ENCODE measurements at regions not wholly inside any gene's neighbourhood (a gene's known extent, or its start where the extent isn't known, plus 50 kb on each side); places are given as distances from the start of the nearest gene placed in this dataset.

- Histone ChIP-seq H3K9ac (ENCODE audit: low read length) (no peak overlapping the region), H3K4me1 (ENCODE audit: insufficient read depth, low read length) (no peaks in the 10 kb centered on the region), H3K36me3 (ENCODE audit: low read depth, low read length) (no peaks in the 10 kb centered on the region), H3K27ac (ENCODE audit: low read length) (no peak overlapping the region), H2AFZ (ENCODE audit: low read length) (no peak overlapping the region), H3K9me2 (replicated peaks; ENCODE audit: low read length) (no peaks in the 10 kb centered on the region), H3K79me2 (ENCODE audit: low read length) (no peaks in the 10 kb centered on the region), H3K9me3 (ENCODE audit: low read length) (no peaks in the 10 kb centered on the region), H4K20me1 (ENCODE audit: low read length) (no peaks in the 10 kb centered on the region), H3F3A (ENCODE audit: low read length, unreplicated experiment) (no peaks in the 10 kb centered on the region), H3K27me3 (ENCODE audit: low read length) (no peaks in the 10 kb centered on the region), H3K4me2 (ENCODE audit: low read length) (no peak overlapping the region), H3K4me3 (ENCODE audit: low read length) (no peak overlapping the region)
- no peak for DNase-seq
- CTCF ChIA-PET, result no interaction called here
- no peak for ATAC-seq
- TF ChIP-seq CTCF (conservative IDR thresholded peaks at IDR 0.05; ENCODE audit: low read depth, low read length) (no peak), EZH2 (IDR thresholded peaks at IDR 0.05; ENCODE audit: low read length, unreplicated experiment) (no peak), EZH2phosphoT487 (IDR thresholded peaks at IDR 0.05; ENCODE audit: borderline replicate concordance, low read length) (no peak)
- BruUV-seq (replicated peaks), result no TSS peak
- intact Hi-C loops (cut with micrococcal nuclease), result no loop called here
- POLR2A ChIA-PET (ENCODE audit: unreplicated experiment), result no interaction called here
Observed at GRCh38 chr1:48058135-48059025, 61.2 kb upstream of the TRABD2B start.

- ChIA-PET POLR2A (ENCODE audit: unreplicated experiment) (no interaction called here), CTCF (no interaction called here)
- Histone ChIP-seq H3K9me2 (replicated peaks; ENCODE audit: low read length) (no peaks in the 10 kb centered on the region), H2AFZ (ENCODE audit: low read length) (no peak overlapping the region), H3K79me2 (ENCODE audit: low read length) (no peaks in the 10 kb centered on the region), H3K4me2 (ENCODE audit: low read length) (no peak overlapping the region), H4K20me1 (ENCODE audit: low read length) (no peaks in the 10 kb centered on the region), H3K27ac (ENCODE audit: low read length) (no peak overlapping the region), H3K4me1 (ENCODE audit: insufficient read depth, low read length) (no peaks in the 10 kb centered on the region), H3K9ac (ENCODE audit: low read length) (no peak overlapping the region), H3K27me3 (ENCODE audit: low read length) (no peaks in the 10 kb centered on the region), H3K36me3 (ENCODE audit: low read depth, low read length) (no peaks in the 10 kb centered on the region), H3F3A (ENCODE audit: low read length, unreplicated experiment) (no peaks in the 10 kb centered on the region), H3K4me3 (ENCODE audit: low read length) (no peak overlapping the region), H3K9me3 (ENCODE audit: low read length) (no peaks in the 10 kb centered on the region)
- TF ChIP-seq CTCF (conservative IDR thresholded peaks at IDR 0.05; ENCODE audit: low read depth, low read length) (no peak), EZH2phosphoT487 (IDR thresholded peaks at IDR 0.05; ENCODE audit: borderline replicate concordance, low read length) (no peak), EZH2 (IDR thresholded peaks at IDR 0.05; ENCODE audit: low read length, unreplicated experiment) (no peak)
- no peak for DNase-seq
- ATAC-seq, result no peak
- intact Hi-C loops (cut with micrococcal nuclease), result no loop called here
- no TSS peak for BruUV-seq (replicated peaks)
Observed at GRCh38 chr1:48057249-48057648, 60.1 kb upstream of the TRABD2B start.
